ENCODE measurements at regions not wholly inside any gene's neighbourhood (a gene's known extent, or its start where the extent isn't known, plus 50 kb on each side); places are given as distances from the start of the nearest gene placed in this dataset.
"Not testable (repeated sequence)": the region's sequence is repeated elsewhere in the genome, so short reads cannot be mapped to it uniquely, and the experiment has no call there.

DNA sequence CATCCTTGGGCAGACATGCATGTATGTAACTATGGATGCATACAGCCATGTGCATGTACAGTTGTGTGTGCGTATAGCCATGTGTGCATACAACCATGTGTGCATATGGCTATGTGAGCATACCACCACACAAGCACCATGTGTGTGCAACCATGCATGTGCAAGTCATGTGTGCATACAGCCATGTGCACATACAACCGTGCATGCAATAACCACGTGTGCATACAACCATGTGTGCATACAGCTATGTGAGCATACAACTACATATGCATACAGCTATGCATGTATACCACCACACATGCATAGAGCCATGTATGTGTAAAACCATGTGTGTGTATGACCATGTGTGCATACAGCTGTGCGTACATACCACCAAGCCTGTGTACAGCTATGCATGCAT is 185.7 kb downstream of the BANP start:
- H3K23ac ChIP-seq (ENCODE audit: insufficient read length, low read depth, low read length); H4K5ac ChIP-seq (ENCODE audit: insufficient read length, low read depth, low read length); H4K20me1 ChIP-seq (ENCODE audit: control insufficient read depth, insufficient read depth, insufficient read length); H2BK15ac ChIP-seq (ENCODE audit: low read depth, low read length); DNase-seq; H2AK5ac ChIP-seq (ENCODE audit: insufficient read length, low read length); H3K9ac ChIP-seq (ENCODE audit: extremely low read depth, insufficient read length, low read length); H3K27me3 ChIP-seq (ENCODE audit: insufficient read depth, low read length); H4K91ac ChIP-seq (ENCODE audit: insufficient read length, low read depth, low read length); H3K4me3 Mint-ChIP-seq; H3K27me3 Mint-ChIP-seq (ENCODE audit: low read depth); H3K27ac Mint-ChIP-seq; H3K79me2 ChIP-seq (ENCODE audit: insufficient read depth, low read length); H3K18ac ChIP-seq (ENCODE audit: insufficient read length, low read depth, low read length); H3K56ac ChIP-seq (ENCODE audit: insufficient read length, low read depth, low read length); H2BK20ac ChIP-seq (ENCODE audit: low read depth, low read length, poor library complexity, severe bottlenecking); H2BK5ac ChIP-seq (ENCODE audit: insufficient read length, low read length); H3K79me1 ChIP-seq (ENCODE audit: insufficient read depth, low read depth, low read length, poor library complexity, severe bottlenecking); H3K23me2 ChIP-seq (ENCODE audit: insufficient read length, low read depth, low read length, poor library complexity, severe bottlenecking); H3K27ac ChIP-seq (ENCODE audit: insufficient read length, low read depth, low read length); H3K4ac ChIP-seq (ENCODE audit: low read depth, low read length); H3K4me1 ChIP-seq (ENCODE audit: insufficient read depth, low read length); H2BK120ac ChIP-seq (ENCODE audit: low read depth, low read length, poor library complexity, severe bottlenecking); H3K4me2 ChIP-seq (ENCODE audit: insufficient read depth, insufficient read length, low read length); H3K14ac ChIP-seq (ENCODE audit: insufficient read depth, low read length); H4K8ac ChIP-seq (replicated peaks; ENCODE audit: insufficient read length, low read depth, low read length); H3K9me3 ChIP-seq (ENCODE audit: control insufficient read depth, low read depth, low read length); H2AFZ ChIP-seq (ENCODE audit: low read length); H2BK12ac ChIP-seq (ENCODE audit: insufficient read length, low read depth, low read length); H3T11ph ChIP-seq (ENCODE audit: low read length); H3K4me1 Mint-ChIP-seq: not testable (repeated sequence)
- WGBS (ENCODE audit: extremely low coverage, insufficient read length, low lambda C conversion rate): no CpG with 5 or more reads among the region's 4 CpGs
- Mint-ChIP-seq H3K36me3 (ENCODE audit: insufficient read depth in 1 of 3, low read depth in 3 of 3) (peaks cover 2 to 19% (median 11%) of the 10 kb centered on the region in 3 experiments; a peak in 5 of 7 replicates), H3K9me3 (peaks cover 19 to 20% of the 10 kb centered on the region in 2 experiments)

DNA sequence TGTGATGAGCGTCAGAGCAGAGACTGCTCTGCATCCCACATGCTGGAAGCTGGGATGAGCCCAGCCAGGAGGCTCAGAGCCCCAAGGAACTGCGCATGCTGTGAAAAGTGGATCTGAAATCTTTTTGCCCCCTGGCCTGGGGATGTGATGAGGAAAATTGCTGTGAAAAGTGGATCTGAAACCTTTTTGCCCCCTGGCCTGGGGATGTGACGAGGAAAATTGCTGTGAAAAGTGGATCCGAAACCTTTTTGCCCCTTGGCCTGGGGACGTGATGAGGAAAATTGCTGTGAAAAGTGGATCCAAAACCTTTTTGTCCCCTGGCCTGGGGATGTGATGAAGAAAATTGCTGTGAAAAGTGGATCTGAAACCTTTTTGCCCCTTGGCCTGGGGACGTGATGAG is 187.9 kb downstream of the BANP start:
- H3K23ac ChIP-seq (ENCODE audit: insufficient read length, low read depth, low read length); H2BK12ac ChIP-seq (ENCODE audit: insufficient read length, low read depth, low read length); H3K14ac ChIP-seq (ENCODE audit: insufficient read depth, low read length); H3K4me1 Mint-ChIP-seq; H4K5ac ChIP-seq (ENCODE audit: insufficient read length, low read depth, low read length); H2BK20ac ChIP-seq (ENCODE audit: low read depth, low read length, poor library complexity, severe bottlenecking); H3K27ac Mint-ChIP-seq; DNase-seq; H3K4ac ChIP-seq (ENCODE audit: low read depth, low read length); H2AK5ac ChIP-seq (ENCODE audit: insufficient read length, low read length); H3K56ac ChIP-seq (ENCODE audit: insufficient read length, low read depth, low read length); H3K4me1 ChIP-seq (ENCODE audit: insufficient read depth, low read length); H3K23me2 ChIP-seq (ENCODE audit: insufficient read length, low read depth, low read length, poor library complexity, severe bottlenecking); H3K79me2 ChIP-seq (ENCODE audit: insufficient read depth, low read length); H2BK120ac ChIP-seq (ENCODE audit: low read depth, low read length, poor library complexity, severe bottlenecking); H3K9ac ChIP-seq (ENCODE audit: extremely low read depth, insufficient read length, low read length); H3K27ac ChIP-seq (ENCODE audit: insufficient read length, low read depth, low read length); H3K79me1 ChIP-seq (ENCODE audit: insufficient read depth, low read depth, low read length, poor library complexity, severe bottlenecking); H3T11ph ChIP-seq (ENCODE audit: low read length); H3K27me3 Mint-ChIP-seq (ENCODE audit: low read depth); H4K20me1 ChIP-seq (ENCODE audit: control insufficient read depth, insufficient read depth, insufficient read length); H4K91ac ChIP-seq (ENCODE audit: insufficient read length, low read depth, low read length); H3K27me3 ChIP-seq (ENCODE audit: insufficient read depth, low read length); H4K8ac ChIP-seq (replicated peaks; ENCODE audit: insufficient read length, low read depth, low read length); H3K4me3 Mint-ChIP-seq; H3K18ac ChIP-seq (ENCODE audit: insufficient read length, low read depth, low read length); H2BK5ac ChIP-seq (ENCODE audit: insufficient read length, low read length); H2BK15ac ChIP-seq (ENCODE audit: low read depth, low read length); H2AFZ ChIP-seq (ENCODE audit: low read length); H3K4me2 ChIP-seq (ENCODE audit: insufficient read depth, insufficient read length, low read length); H3K9me3 ChIP-seq (ENCODE audit: control insufficient read depth, low read depth, low read length): not testable (repeated sequence)
- WGBS (ENCODE audit: extremely low coverage, insufficient read length, low lambda C conversion rate): no CpG with 5 or more reads among the region's 6 CpGs
- H3K36me3 Mint-ChIP-seq (ENCODE audit: insufficient read depth in 1 of 3, low read depth in 3 of 3): peaks cover 2 to 19% (median 11%) of the 10 kb centered on the region in 3 experiments; a peak in 5 of 7 replicates
- peaks cover 19 to 20% of the 10 kb centered on the region in 2 experiments for H3K9me3 Mint-ChIP-seq

Data from H9 (cell line).